ENCODE measurements at regions not wholly inside any gene's neighbourhood (a gene's known extent, or its start where the extent isn't known, plus 50 kb on each side); places are given as distances from the start of the nearest gene placed in this dataset.

DNA sequence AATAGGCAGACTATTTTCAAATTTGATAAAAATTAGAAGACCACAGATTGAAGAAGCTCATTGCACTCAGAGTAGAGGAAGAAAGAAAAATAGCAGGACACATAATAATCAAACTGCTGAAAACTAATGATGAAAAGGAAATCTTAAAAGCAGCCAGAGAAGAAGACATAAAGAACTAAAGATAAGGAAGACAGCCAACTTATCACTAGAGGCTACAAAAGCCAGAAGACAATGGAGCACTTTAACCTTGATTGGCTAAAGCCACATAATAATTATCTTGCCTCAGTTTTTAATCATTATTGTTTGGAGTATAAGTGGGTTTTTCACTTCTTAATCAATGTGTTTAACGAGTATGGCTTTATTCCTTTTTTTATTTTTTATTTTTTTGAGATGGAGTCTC, 397.6 kb downstream of the RNF144B start:
- DNase-seq (ENCODE audit: low spot score): no peak

DNA sequence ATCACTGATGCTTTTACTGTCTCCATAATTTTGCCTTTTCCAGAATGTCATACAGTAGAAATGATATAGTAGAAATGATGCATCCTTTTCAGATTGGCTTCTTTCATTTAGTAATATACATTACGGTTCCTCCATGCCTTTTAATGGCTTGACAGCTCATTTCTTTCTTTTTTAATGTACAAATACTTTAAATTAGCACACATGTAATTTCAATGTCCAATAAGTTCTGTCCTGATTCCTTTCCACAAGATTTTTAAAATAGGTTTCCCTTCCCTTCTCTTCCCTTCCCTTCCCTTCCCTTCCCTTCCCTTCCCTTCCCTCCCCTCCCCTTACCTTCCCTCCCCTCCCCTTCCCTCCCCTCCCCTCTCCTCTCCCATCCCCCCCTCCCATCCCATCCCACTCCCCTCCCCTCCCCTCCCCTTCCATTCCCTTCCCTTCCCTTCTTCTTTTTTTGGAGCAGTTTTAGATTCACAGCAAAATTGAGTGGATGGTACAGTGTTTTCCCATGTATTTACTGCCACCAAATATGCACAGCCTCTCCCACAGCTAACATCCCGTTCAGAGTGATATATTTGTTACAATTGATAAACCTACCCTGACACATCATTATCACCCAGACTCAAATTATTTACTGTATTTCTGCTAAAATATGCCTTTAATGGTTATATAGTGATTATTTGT, 398.8 kb downstream of the RNF144B start:
- DNase-seq (ENCODE audit: low spot score): no peak

DNA sequence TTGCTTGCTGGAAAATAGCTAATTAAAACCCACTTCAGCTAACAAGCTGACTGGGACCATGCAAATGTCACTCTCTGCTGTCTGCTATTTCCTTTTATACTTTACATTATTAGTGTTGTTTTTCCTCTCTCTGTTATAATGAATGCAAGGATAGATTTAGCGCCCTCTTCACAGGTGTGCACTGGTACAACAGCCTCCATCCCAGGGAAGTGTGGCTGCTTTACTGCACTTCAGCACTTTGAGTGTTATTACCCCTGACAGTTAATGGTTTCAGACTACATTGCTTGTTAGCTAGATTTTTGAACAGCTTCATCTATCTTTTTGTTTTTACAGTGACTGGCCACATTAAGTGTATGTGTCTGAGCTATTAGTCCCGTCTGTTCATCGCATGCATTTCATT, 405.7 kb downstream of the RNF144B start:
- no peak for DNase-seq (ENCODE audit: low spot score)

DNA sequence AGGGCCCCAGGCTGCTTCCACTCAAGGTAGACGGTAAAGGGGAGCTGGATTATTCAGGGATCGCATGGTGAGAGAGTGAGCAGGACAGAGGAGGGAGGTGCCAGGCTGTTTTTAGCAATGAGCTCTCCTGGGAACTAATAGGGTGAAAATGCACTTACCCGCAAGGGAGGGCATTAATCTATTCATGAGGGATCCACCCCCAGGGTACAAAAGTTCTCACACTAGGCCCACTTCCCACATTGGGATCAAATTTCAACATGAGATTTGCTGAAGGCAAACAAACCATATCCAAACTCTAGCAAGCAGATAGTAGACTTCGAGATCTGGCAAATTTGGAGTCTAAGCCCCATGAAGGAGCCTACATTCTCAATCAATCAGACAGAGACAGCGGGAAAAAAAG, 408.6 kb downstream of the RNF144B start:
- no peak for DNase-seq (ENCODE audit: low spot score)

DNA sequence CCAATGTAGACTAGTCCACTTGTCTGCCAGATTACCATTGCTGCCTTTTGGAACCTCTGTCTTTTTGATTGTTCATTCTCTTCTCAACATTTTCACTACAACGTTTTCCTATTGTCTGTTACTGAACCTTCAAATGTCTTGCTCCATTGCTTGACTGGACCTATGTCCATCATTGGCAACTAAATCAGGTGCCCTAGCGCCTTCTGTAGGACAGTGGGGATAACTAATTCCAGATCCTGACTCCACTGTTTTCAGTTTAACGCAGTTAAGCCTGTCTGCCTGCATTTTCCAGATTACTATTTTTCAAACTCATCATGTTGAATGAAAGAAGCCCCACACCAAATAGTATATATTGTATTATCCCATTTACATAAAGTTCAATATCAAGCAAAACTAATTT, 433.6 kb downstream of the RNF144B start:
- DNase-seq (ENCODE audit: low spot score): no peak

DNA sequence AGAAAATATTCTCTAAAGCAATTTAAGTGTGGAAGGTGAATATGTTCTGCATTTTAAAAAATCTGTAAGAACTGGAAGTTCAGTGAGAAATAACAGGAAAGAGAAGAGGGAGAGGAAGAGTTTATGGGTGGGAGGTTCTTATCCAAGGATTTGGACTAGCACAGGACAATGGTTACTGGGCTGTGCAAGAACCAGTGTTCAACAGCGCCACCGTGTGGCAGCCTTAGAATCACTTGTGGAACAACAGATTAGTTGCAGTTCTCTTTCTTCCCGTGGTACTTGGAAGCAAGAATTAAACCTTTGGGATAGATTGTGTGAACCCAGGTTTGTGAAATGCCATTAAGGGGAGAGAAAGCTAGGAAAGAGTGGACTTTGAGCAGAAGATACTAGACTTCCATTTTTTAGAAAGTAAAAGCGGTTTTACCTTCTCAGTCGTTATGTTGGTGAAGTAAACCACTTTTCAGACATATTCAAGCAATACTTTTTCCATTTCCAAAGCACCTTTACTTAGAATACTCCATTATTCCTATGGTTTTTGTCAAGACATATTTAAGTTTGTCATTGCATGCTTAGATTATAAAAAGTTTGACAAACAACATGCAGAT, 436.7 kb downstream of the RNF144B start:
- no peak for DNase-seq (ENCODE audit: low spot score)

DNA sequence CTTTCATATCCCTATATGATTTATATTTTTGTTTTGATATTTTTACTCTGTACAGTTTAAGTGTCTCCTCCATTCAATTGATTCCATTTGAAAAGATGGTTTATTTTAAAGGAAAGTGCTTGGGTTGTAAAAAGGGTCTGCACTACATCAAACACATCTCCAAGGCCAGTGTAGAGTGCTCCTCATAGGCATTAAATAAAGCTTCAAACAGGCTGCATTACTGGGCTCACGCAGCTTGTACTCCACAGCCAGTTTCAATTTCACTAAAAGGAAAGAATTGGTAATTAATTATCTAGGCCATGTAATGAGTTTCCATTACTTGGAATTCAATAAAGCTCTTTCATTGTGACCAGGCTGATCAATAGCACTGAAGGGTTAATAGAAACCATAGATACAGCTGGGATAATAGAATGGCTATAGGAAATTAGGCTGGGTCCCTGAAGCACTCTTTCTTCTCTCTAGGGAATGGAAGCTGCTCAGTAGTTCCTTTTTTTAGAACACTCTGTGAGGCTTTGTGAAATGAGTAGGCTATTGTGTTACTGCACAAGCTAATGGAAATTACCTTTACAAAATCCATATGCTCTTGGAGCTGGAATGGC, 442.2 kb downstream of the RNF144B start:
- no peak for DNase-seq (ENCODE audit: low spot score)

DNA sequence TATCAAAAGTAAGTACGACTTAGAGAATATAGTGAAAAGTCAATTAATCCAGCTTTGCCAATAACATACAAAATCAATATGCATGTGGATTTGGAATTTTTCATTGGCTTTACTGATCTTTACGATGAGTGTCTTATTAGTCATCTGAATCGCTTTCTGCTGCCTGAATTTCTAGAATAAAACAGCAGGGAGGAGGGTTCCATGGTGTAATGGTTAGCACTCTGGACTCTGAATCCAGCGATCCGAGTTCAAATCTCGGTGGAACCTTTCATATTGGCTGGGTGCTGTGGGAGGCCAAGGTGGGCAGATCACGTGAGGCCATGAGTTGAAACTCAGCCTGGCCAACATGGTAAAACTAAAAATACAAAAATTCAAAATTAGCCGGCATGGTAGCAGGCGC, 448.8 kb downstream of the RNF144B start:
- DNase-seq (ENCODE audit: low spot score): no peak

DNA sequence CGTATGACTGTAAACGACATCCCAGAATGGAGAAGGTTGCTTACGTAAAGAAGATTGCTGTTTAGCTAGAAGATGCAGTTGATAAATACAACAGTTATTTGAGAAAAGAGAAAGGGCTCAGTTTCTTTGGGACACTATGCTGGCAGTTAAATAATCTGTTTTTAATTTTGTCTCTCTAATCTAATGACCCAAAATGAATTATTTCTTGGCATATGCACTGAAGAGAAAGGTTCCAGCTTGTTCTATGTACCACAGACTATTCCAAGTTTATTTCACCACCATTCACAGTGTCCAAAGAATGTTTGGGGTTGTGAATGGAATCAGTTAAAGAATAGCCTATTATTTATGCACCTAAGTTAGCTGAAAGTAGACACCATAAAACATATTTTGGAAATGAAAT, 449.9 kb downstream of the RNF144B start:
- no peak for DNase-seq (ENCODE audit: low spot score)

DNA sequence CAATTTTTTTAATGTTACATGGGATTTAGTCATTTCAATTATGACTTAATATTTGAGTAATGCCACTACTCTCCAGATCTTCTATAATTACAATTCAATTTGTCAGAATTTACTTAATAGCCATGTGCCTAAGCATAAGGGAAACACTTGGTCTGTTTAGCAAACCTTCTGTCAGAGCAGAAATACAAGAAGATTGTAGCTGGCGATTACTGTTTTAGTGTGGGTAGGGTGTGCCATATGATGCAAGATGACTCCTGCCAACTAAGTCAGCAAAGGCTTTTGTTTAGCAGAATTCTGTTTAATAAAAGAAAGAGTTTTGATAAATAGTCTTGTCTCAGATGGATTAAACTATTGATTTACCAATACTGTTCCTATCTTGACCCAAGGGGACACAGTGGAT, 455.4 kb downstream of the RNF144B start:
- DNase-seq (ENCODE audit: low spot score): no peak

DNA sequence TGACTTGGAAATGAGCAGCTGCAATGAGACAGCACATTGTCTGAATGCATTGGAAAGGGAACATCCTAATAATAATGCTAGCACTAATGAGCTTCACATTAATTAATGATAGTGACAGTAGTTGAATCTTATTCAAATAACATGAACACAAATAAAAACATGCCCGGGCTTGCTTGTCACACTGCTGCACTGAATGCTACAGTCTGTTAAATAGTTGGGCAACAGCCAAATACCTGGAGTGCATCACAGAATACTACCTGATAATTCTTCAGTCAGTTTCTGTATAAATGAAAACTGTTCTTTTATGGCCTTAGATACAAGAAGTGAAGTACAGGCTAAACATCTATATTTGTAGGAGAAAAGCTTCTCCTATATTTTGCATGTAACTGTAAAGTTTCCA, 458.7 kb downstream of the RNF144B start:
- no peak for DNase-seq (ENCODE audit: low spot score)

DNA sequence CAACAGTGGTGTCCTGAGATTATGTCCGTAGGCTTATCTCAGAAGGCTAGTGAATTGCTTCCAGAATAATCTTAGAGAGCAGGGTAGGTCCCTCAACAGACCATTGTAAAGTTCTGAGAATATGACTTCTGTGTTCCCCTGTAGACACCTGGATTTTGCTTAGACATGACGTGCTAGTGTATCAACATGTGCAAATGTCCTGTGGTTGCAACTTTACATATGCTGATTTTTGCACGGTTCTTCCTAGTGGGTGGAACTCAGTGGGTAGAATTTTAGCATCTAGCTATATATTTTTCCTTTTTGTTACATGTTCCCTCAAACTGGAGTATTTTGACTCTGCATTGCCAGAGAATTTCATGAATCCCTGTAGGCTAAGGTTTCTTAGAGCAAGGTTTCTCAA, 459.2 kb downstream of the RNF144B start:
- DNase-seq (ENCODE audit: low spot score): no peak

DNA sequence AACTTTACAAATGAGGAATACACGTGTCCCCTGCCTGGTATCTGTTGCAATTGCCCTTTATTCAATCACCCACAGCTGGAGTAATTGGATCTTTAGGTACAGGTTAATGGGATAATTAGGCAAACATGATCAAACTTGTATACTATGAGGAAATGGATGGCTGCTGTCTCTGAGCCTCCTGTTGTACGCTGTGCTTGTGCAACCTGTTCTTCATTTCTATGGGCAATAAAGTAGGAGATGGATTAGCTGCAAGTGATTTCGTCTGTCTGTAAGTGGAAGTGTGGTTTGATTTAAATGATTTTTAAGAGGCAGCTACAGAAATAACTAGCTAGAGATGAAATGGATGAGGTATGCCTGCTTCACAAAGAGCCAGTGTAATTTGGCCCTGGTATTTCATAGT, 474.1 kb downstream of the RNF144B start:
- DNase-seq (ENCODE audit: low spot score): no peak

DNA sequence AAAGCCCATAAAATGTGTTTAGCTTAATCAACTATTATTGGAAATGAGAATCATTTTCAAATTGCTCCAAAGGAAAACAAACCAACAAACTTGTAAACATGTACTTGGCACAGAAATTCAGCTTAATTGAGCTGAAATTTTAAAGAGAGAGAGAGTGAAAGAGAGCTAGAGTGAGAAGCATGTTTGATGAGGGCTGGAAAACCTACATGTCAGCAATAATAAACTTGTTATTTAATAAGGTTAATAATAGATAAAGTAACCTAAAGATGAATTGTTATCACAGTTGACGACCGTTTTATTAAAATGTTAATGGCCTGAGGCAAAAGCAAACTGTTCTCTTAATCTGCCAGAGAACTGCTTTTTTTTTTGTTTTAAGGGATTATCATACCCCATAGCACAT, 496.1 kb downstream of the RNF144B start:
- no peak for DNase-seq (ENCODE audit: low spot score)

DNA sequence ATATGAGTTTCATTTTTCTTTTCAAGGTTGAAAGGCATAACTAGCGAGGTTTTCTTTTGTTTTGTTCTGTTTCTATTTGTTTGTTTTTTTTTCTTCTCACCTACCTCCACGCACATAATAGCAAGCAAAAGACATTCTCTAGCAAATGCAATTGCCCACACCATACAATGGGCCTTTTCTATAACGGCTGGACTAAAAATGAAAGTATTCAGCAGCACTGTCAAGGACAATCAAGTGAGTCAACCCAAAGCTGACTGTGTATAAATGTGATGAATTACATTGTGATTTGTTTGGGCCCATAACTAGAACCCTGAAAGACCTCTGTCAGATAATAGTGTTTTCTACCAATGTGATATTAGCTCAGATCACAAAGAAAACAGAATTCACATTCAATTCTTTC, 496.7 kb downstream of the RNF144B start:
- no peak for DNase-seq (ENCODE audit: low spot score)

DNA sequence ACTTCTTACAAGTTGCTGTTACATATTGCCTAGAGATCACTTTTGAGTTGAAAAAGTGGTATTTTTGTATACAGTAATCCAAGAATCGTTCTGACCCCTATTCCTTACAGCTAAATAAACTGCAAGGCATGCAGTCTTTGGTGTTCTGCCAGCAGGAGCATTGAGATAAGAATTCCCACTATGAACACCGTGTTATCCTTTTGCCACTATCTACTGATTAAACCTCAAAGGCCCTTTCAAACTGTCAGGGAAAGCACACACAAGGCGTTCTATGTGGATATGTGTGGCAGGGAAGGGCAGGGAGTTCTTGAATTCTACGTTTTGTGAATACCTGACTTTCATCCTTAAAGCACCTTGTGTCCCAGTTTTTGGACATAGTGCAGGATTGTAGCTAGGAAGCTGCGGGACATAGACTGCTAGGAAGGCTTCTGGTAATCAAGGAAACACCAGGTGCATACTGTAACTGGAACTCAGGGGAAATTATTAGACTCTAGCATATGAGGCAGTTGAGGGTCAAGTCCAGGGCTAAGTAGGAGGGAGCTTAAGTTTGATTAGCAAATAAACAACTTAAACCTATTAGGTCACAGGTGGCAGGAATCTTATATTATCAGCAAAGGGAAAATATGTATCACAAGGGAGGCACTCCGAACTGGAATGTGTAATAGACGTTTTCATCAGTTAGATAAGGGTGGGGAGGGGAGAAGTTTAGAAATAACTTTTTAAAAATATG, 506.6 kb downstream of the RNF144B start:
- no peak for DNase-seq (ENCODE audit: low spot score)

DNA sequence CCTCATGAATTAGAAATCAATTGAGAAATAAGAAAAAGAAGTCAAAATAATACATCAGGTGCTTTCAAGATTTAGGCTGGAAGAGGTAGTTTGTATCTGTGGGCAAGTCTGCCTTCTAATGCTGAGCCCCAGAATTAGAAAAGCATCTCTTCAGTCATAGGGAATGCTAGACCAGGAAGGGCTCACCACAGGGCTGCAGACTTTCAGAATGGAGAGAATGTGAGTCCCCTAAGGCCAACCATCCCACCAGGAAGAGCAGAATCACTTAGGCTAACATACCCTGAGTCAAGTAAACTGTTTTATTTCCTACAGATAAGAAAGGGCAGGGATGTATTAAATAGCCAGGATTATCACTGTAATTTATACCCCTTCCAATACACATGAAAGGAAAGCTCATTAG, 510.2 kb downstream of the RNF144B start:
- DNase-seq (ENCODE audit: low spot score): no peak

DNA sequence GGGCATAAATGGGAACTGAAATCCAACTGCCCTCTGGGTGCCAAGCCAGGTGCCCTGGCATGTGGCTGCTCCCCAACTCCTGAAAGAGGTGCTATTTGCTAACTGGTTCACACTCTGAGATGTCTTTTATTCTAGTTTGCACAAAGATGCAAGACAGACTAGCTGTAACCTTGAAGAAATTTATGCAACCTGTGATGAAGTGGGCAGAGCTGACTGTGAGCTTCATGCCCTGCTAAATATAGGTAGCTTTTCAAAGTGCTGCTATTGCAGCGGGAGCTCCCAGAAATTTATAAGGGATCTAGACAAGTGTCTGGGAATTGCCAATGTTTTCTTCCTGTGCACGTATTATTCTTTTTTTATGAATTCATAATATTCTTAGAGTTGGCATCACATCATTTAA, 517.5 kb downstream of the RNF144B start:
- no peak for DNase-seq (ENCODE audit: low spot score)

DNA sequence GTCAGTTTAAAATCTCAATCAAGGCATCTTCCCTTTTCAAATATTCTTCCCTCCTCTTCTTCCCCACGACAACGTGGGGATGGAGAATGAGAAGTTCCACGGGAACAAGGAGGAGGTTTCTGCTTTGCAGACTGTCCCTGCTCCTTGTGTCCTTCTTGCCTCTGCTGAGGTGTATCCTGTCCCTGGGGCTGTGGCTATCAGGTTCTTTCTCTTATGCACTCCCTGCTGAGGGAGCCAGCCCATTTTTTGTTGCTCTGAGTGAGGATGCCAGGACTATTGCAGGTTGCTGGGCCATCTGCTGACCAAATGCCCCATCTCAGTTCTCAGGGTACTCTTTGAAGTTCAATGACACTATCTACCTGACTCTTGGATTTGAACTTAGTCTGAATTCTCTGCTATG, 533.6 kb downstream of the RNF144B start:
- no peak for DNase-seq (ENCODE audit: low spot score)

DNA sequence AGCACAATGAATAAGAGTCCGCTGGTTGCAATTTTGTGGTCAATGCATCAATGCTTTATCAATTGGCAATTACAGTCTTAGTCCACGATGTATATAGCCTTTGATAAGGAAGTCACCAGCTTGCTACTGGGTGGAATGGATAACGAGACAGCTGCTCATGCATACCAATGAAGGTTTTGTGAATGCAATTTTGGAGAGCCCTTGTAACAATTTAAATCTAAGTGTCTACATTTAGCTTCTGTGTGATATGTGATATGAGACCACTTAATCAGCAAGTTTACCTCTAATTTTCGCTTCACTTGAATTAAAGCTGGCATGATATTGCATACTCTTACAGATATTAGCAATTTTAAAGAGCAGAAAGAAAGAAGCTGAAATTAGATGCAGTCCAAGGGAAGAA, 543.9 kb downstream of the RNF144B start:
- DNase-seq (ENCODE audit: low spot score): no peak

DNA sequence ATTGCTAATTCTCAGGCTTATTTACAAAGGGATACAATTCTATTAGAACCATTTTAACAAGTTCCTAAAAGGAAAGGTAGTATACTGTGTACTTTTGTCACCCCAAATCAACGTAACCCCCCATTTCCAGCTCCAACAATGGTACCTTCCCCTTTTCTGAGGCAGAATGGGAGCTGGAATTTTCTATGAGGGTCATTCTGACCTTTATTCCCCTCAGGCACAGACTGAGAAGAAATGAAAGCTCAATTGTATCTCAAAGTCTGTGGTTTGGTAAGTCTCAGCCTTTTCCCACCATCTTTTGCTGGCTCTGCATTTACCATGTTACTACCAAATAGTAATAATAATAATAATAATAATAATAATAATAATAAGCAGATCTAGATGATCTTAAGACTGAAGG, 571.0 kb downstream of the RNF144B start:
- DNase-seq (ENCODE audit: low spot score): no peak

DNA sequence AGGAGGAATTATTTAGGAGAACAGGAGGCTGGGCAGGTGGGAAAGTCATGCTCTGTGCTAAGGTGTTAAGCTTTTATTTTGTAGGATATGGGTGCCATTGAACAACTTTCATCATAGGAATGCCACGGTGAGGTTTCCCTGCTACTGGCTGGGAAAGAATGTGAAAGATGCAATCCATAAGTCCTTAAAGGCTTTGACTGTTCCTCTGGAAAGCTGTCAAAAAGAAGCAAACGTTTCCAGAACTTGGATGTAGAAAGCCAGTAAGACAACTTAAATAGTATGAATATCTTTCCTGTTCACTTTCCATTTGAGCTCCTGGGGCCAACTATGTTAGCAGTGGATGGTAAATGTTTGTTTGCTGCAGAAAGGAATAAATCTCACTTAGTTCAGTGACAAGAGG, 574.4 kb downstream of the RNF144B start:
- DNase-seq (ENCODE audit: low spot score): no peak

DNA sequence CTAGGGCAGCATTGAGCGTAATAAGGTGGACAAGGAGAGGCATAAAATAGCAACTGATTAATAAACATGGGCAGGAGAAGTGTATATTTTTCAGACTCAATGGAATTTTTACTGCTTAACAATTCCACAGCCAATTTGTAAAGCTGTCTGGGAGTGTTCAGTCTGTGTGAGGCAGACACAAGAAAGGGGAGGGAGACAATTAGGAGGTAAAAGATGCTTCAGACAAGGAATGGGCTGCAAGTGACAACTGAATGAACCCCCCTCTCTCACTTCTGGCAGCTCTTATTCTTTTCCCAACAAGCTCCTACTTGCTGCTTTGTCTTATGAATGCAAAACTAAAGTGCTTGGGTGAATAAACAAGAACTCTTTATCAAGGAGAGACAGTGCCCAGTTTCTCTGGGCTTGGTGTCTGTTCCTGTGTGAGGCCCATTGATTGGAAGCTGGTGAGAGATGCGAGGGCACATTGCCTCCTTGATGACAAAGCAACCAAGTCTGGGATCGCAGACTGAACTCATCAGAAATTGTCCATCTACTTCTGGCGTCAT, 575.3 kb downstream of the RNF144B start:
- DNase-seq (ENCODE audit: low spot score): no peak

Data from hepatic stellate cell (primary cell).